ENCODE measurements at regions not wholly inside any gene's neighbourhood (a gene's known extent, or its start where the extent isn't known, plus 50 kb on each side); places are given as distances from the start of the nearest gene placed in this dataset.

GRCh38 chr14:87109271-87109670 is 883.7 kb downstream of the GALC start:
- TF ChIP-seq CTCF (IDR thresholded peaks at IDR 0.05) (no peak), EZH2 (IDR thresholded peaks at IDR 0.05) (no peak)

All from neural progenitor cell (in vitro differentiated cells).